HEK293 (cell line): ENCODE measurements at regions not wholly inside any gene's neighbourhood (a gene's known extent, or its start where the extent isn't known, plus 50 kb on each side); places are given as distances from the start of the nearest gene placed in this dataset.

Experiments
- CTCF ChIA-PET: fragments of 350-600 bp; formaldehyde crosslinking; extraction: SDS; loops from one replicate; lab custom pipeline; 2021; ENCODE audit warnings: antibody characterized with exemption; lab: Yijun Ruan, JAX
- POLR2A ChIA-PET: fragments of 300-600 bp; formaldehyde crosslinking; extraction: SDS; loops from one replicate; lab custom pipeline; 2020; ENCODE audit warnings: antibody characterized with exemption, inconsistent platforms; lab: Yijun Ruan, JAX
- H3K27ac ChIP-seq: fragments of 200-500 bp; sonication (Bioruptor generic); 2 replicates; pipeline ENCODE4 v1.5.1; 2014; ENCODE audit warnings: low read depth, low read length, control low read depth, inconsistent platforms; ENCODE audit errors: extremely low read depth
- H3K36me3 ChIP-seq, 2 experiments: fragments of 200-500 bp in 1 of 2; sonication (Bioruptor generic) in 1 of 2; 1 replicate in 1 of 2; 2 replicates in 1 of 2; pipeline ENCODE4 v1.5.1; 2014 to 2017; ENCODE audit warnings: inconsistent platforms in 2 of 2, low read length in 2 of 2; ENCODE audit not compliant: control insufficient read depth in 2 of 2, insufficient read depth in 1 of 2
- H3K4me1 ChIP-seq: fragments of 200-500 bp; sonication (Bioruptor generic); 2 replicates; pipeline ENCODE4 v1.5.1; 2014; ENCODE audit warnings: mild to moderate bottlenecking, low read length, inconsistent platforms; ENCODE audit not compliant: control insufficient read depth, insufficient read depth
- H3K4me3 ChIP-seq: 2 replicates; pipeline ENCODE4 v1.5.1; 2011; ENCODE audit warnings: low read depth, mild to moderate bottlenecking, control low read depth, low read length, moderate library complexity
- H3K9me3 ChIP-seq: fragments of 200-500 bp; sonication (Bioruptor generic); 2 replicates; pipeline ENCODE4 v1.5.1; 2014; ENCODE audit warnings: low read depth, low read length, inconsistent platforms; ENCODE audit not compliant: control insufficient read depth, insufficient read depth
- GLI4 ChIP-seq: fragments of 450-650 bp; formaldehyde crosslinking; IDR thresholded peaks from 2 replicates; pipeline ENCODE4 v1.5.1; 2016; ENCODE audit warnings: missing biosample characterization, missing genetic modification characterization
- KLF9 ChIP-seq: fragments of 450-650 bp; formaldehyde crosslinking; IDR thresholded peaks from 2 replicates; pipeline ENCODE4 v1.5.1; 2016; ENCODE audit warnings: missing biosample characterization, missing genetic modification characterization, low read depth
- SALL2 ChIP-seq: fragments of 450-650 bp; formaldehyde crosslinking; IDR thresholded peaks from 2 replicates; pipeline ENCODE4 v1.5.0; 2017; ENCODE audit warnings: missing biosample characterization, mild to moderate bottlenecking, missing genetic modification characterization, borderline replicate concordance
- SETDB1 ChIP-seq: IDR thresholded peaks from one replicate; pipeline ENCODE4 v1.6.1; 2017; ENCODE audit warnings: mild to moderate bottlenecking, low read length, moderate library complexity, mixed read lengths; ENCODE audit not compliant: insufficient read length
- SP2 ChIP-seq: fragments of 450-650 bp; formaldehyde crosslinking; IDR thresholded peaks from 2 replicates; pipeline ENCODE4 v1.5.1; 2016; ENCODE audit warnings: missing biosample characterization, missing genetic modification characterization
- ZBTB7A ChIP-seq: fragments of 450-650 bp; formaldehyde crosslinking; IDR thresholded peaks from 2 replicates; pipeline ENCODE4 v1.5.1; 2016; ENCODE audit warnings: low read depth, missing biosample characterization, missing genetic modification characterization
- ZFP37 ChIP-seq: fragments of 450-650 bp; formaldehyde crosslinking; IDR thresholded peaks from 2 replicates; pipeline ENCODE4 v1.5.1; 2016; ENCODE audit warnings: missing biosample characterization, missing genetic modification characterization
- ZFP41 ChIP-seq: fragments of 450-650 bp; formaldehyde crosslinking; IDR thresholded peaks from 2 replicates; pipeline ENCODE4 v1.5.1; 2016; ENCODE audit warnings: missing biosample characterization, missing genetic modification characterization, borderline replicate concordance
- ZNF112 ChIP-seq: fragments of 450-650 bp; formaldehyde crosslinking; IDR thresholded peaks from 2 replicates; pipeline ENCODE4 v1.5.0; 2017; ENCODE audit warnings: missing biosample characterization, missing genetic modification characterization
- ZNF133 ChIP-seq: fragments of 450-650 bp; formaldehyde crosslinking; IDR thresholded peaks from 2 replicates; pipeline ENCODE4 v1.5.1; 2016; ENCODE audit warnings: missing biosample characterization, missing genetic modification characterization
- ZNF16 ChIP-seq: fragments of 450-650 bp; formaldehyde crosslinking; IDR thresholded peaks from 2 replicates; pipeline ENCODE4 v1.5.1; 2016; ENCODE audit warnings: low read depth, missing biosample characterization, missing genetic modification characterization
- ZNF473 ChIP-seq: fragments of 450-650 bp; formaldehyde crosslinking; IDR thresholded peaks from 2 replicates; pipeline ENCODE4 v1.5.1; 2017; ENCODE audit warnings: missing biosample characterization, missing genetic modification characterization
- ZNF560 ChIP-seq: fragments of 450-650 bp; formaldehyde crosslinking; IDR thresholded peaks from 2 replicates; pipeline ENCODE4 v1.5.1; 2017; ENCODE audit warnings: missing biosample characterization, missing genetic modification characterization, borderline replicate concordance
- ZNF677 ChIP-seq: fragments of 450-650 bp; IDR thresholded peaks from 2 replicates; pipeline ENCODE4 v1.5.0; 2018; ENCODE audit warnings: missing biosample characterization, mild to moderate bottlenecking, missing genetic modification characterization, moderate library complexity
- ZNF830 ChIP-seq: fragments of 450-650 bp; IDR thresholded peaks from 2 replicates; pipeline ENCODE4 v1.5.0; 2018; ENCODE audit warnings: missing biosample characterization, missing genetic modification characterization, low read depth, mild to moderate bottlenecking, moderate library complexity
- TF ChIP-seq, protein P1 (sequence below): fragments of 450-650 bp; formaldehyde crosslinking; IDR thresholded peaks from 2 replicates; pipeline ENCODE4 v1.5.1; 2017; ENCODE audit warnings: missing biosample characterization, mild to moderate bottlenecking, missing genetic modification characterization, moderate library complexity
- TF ChIP-seq, protein P2 (sequence below): fragments of 450-650 bp; formaldehyde crosslinking; IDR thresholded peaks from 2 replicates; pipeline ENCODE4 v1.5.1; 2016; ENCODE audit warnings: missing biosample characterization, missing genetic modification characterization
- TF ChIP-seq, protein P3 (sequence below): fragments of 450-650 bp; IDR thresholded peaks from 2 replicates; pipeline ENCODE4 v1.5.1; 2018; ENCODE audit warnings: missing biosample characterization, mild to moderate bottlenecking, missing genetic modification characterization
- TF ChIP-seq, protein P4 (sequence below): fragments of 450-650 bp; formaldehyde crosslinking; IDR thresholded peaks from 2 replicates; pipeline ENCODE4 v1.5.1; 2016; ENCODE audit warnings: missing biosample characterization, missing genetic modification characterization
- TF ChIP-seq, protein P5 (sequence below): fragments of 450-650 bp; formaldehyde crosslinking; IDR thresholded peaks from 2 replicates; pipeline ENCODE4 v1.5.1; 2016; ENCODE audit warnings: missing biosample characterization, missing genetic modification characterization

DNA sequence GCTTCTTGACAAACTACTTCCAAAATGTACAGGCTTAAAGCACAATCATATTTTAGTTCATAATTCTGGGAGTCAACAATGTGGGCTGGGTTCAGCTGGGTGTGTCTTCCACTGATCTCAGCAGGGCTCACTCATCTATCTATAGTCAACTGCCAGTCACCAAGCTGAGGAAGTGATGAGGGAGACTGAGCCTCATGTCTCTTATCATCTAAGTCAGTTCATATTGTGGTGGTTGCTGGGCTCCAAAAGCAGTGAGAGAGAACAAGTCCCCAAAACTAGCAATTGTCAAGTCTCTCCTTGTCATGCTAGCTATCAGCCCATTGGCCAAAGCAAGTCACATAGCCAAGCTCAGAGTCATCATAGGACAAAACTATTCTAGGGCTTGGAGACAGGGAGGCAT lies 465.9 kb upstream of the ARID1B start:
- Histone ChIP-seq H3K36me3 (no peaks in the 10 kb centered on the region), H3K4me1 (no peaks in the 10 kb centered on the region), H3K27ac (no peak overlapping the region), H3K4me3 (no peak overlapping the region), H3K9me3 (no peaks in the 10 kb centered on the region)
- ChIA-PET CTCF (no interaction called here), POLR2A (no interaction called here)
- TF ChIP-seq GLI4 (tag by site-specific recombination) (no peak), ZNF473 (no peak), SETDB1 (no peak), ZFP41 (tag by site-specific recombination) (no peak), ZNF560 (tag by site-specific recombination) (no peak), ZNF133 (tag by site-specific recombination) (no peak), ZFP37 (tag by site-specific recombination) (no peak), SP2 (tag by site-specific recombination) (no peak), ZNF677 (tag by site-specific recombination) (no peak), ZNF112 (tag by site-specific recombination) (no peak)
- TF ChIP-seq, protein P1, sequence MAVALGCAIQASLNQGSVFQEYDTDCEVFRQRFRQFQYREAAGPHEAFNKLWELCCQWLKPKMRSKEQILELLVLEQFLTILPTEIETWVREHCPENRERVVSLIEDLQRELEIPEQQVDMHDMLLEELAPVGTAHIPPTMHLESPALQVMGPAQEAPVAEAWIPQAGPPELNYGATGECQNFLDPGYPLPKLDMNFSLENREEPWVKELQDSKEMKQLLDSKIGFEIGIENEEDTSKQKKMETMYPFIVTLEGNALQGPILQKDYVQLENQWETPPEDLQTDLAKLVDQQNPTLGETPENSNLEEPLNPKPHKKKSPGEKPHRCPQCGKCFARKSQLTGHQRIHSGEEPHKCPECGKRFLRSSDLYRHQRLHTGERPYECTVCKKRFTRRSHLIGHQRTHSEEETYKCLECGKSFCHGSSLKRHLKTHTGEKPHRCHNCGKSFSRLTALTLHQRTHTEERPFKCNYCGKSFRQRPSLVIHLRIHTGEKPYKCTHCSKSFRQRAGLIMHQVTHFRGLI (tag by site-specific recombination): no peak
- TF ChIP-seq, protein P2, sequence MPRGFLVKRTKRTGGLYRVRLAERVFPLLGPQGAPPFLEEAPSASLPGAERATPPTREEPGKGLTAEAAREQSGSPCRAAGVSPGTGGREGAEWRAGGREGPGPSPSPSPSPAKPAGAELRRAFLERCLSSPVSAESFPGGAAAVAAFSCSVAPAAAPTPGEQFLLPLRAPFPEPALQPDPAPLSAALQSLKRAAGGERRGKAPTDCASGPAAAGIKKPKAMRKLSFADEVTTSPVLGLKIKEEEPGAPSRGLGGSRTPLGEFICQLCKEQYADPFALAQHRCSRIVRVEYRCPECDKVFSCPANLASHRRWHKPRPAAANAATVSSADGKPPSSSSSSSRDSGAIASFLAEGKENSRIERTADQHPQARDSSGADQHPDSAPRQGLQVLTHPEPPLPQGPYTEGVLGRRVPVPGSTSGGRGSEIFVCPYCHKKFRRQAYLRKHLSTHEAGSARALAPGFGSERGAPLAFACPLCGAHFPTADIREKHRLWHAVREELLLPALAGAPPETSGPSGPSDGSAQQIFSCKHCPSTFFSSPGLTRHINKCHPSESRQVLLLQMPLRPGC (tag by site-specific recombination): no peak

DNA sequence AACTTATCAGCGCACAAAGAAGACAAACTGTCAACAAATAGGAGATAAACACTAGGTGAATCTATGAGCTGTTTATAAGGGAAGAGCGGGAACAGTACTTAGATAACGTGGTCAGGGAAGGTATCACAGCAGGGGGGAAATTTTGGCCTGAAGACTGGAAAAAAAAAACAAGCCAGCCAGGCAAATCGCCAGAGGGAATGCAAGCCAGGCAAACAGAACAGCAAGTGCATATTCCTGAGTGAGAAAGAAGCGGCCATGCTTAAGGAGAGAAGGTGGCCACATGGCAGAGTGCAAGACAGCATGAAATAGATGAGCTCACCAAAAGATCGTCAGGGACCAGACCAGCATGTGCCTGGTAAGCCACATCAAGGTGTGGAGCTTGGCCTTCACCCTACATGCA lies 466.5 kb upstream of the ARID1B start:
- H3K4me1 ChIP-seq: no peaks in the 10 kb centered on the region
- no peak overlapping the region for H3K27ac ChIP-seq
- no peaks in the 10 kb centered on the region for H3K36me3 ChIP-seq
- H3K4me3 ChIP-seq: no peak overlapping the region
- no peak for TF ChIP-seq ZNF830 (tag by site-specific recombination)
- TF ChIP-seq SALL2 (tag by site-specific recombination): no peak
- TF ChIP-seq ZNF16: no peak
- TF ChIP-seq, all 188 proteins: peak for 0
- H3K9me3 ChIP-seq: no peaks in the 10 kb centered on the region
- ChIA-PET POLR2A (no interaction called here), CTCF (no interaction called here)

DNA sequence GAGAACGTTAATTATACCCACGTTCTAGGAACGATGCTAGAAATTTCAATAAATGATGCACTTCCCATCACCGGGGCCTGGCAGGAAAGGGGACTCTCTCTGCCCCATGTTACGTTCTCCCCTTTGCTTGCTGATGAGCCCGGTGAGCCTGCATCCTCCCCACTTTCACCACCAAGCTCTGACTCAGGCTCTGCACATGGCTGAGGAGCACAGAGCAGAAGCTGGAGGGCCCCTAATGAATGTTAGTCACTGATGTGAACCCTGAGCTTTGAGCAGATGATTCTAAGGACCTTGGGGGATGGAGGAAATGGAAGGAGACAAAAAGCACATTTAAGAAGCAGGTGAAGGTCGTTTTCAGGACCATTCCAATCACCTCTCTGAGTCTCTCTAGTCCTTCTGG lies 468.2 kb upstream of the ARID1B start:
- no peak overlapping the region for H3K27ac ChIP-seq
- TF ChIP-seq, protein P3, sequence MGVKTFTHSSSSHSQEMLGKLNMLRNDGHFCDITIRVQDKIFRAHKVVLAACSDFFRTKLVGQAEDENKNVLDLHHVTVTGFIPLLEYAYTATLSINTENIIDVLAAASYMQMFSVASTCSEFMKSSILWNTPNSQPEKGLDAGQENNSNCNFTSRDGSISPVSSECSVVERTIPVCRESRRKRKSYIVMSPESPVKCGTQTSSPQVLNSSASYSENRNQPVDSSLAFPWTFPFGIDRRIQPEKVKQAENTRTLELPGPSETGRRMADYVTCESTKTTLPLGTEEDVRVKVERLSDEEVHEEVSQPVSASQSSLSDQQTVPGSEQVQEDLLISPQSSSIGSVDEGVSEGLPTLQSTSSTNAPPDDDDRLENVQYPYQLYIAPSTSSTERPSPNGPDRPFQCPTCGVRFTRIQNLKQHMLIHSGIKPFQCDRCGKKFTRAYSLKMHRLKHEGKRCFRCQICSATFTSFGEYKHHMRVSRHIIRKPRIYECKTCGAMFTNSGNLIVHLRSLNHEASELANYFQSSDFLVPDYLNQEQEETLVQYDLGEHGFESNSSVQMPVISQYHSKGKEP (tag by site-specific recombination): no peak
- TF ChIP-seq KLF9 (tag by site-specific recombination) (no peak), ZBTB7A (tag by site-specific recombination) (no peak)
- TF ChIP-seq, protein P4, sequence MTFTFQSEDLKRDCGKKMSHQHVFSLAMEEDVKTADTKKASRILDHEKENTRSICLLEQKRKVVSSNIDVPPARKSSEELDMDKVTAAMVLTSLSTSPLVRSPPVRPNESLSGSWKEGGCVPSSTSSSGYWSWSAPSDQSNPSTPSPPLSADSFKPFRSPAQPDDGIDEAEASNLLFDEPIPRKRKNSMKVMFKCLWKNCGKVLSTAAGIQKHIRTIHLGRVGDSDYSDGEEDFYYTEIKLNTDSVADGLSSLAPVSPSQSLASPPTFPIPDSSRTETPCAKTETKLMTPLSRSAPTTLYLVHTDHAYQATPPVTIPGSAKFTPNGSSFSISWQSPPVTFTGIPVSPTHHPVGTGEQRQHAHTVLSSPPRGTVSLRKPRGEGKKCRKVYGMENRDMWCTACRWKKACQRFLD (tag by site-specific recombination): no peak
- TF ChIP-seq, protein P5, sequence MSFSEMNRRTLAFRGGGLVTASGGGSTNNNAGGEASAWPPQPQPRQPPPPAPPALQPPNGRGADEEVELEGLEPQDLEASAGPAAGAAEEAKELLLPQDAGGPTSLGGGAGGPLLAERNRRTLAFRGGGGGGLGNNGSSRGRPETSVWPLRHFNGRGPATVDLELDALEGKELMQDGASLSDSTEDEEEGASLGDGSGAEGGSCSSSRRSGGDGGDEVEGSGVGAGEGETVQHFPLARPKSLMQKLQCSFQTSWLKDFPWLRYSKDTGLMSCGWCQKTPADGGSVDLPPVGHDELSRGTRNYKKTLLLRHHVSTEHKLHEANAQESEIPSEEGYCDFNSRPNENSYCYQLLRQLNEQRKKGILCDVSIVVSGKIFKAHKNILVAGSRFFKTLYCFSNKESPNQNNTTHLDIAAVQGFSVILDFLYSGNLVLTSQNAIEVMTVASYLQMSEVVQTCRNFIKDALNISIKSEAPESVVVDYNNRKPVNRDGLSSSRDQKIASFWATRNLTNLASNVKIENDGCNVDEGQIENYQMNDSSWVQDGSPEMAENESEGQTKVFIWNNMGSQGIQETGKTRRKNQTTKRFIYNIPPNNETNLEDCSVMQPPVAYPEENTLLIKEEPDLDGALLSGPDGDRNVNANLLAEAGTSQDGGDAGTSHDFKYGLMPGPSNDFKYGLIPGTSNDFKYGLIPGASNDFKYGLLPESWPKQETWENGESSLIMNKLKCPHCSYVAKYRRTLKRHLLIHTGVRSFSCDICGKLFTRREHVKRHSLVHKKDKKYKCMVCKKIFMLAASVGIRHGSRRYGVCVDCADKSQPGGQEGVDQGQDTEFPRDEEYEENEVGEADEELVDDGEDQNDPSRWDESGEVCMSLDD (tag by site-specific recombination): no peak
- H3K36me3 ChIP-seq: no peaks in the 10 kb centered on the region
- CTCF ChIA-PET: no interaction called here
- H3K4me3 ChIP-seq: no peak overlapping the region
- H3K9me3 ChIP-seq: no peaks in the 10 kb centered on the region
- POLR2A ChIA-PET: no interaction called here
- H3K4me1 ChIP-seq: no peaks in the 10 kb centered on the region
